Neuronal stem cell (in vitro differentiated cells): ENCODE measurements at regions not wholly inside any gene's neighbourhood (a gene's known extent, or its start where the extent isn't known, plus 50 kb on each side); places are given as distances from the start of the nearest gene placed in this dataset.

Experiments
- DNase-seq: peaks from one replicate; pipeline ENCODE4 v3.0.0-alpha.2; 2013; ENCODE audit warnings: low spot score
- H2AFZ ChIP-seq: one replicate; pipeline ENCODE4 v1.6.1; 2013; ENCODE audit warnings: mild to moderate bottlenecking, low read length, inconsistent platforms
- H2AK5ac ChIP-seq: 2 replicates; pipeline ENCODE4 v1.6.1; 2013; ENCODE audit warnings: low read depth, mild to moderate bottlenecking, inconsistent platforms, low read length, moderate library complexity, mixed read lengths
- H2BK120ac ChIP-seq: 2 replicates; pipeline ENCODE4 v1.6.1; 2013; ENCODE audit warnings: low read depth, mild to moderate bottlenecking, inconsistent platforms, low read length, moderate library complexity, mixed read lengths
- H2BK12ac ChIP-seq: one replicate; pipeline ENCODE4 v1.6.1; 2013; ENCODE audit warnings: low read length, inconsistent platforms
- H2BK15ac ChIP-seq: 2 replicates; pipeline ENCODE4 v1.6.1; 2013; ENCODE audit warnings: mild to moderate bottlenecking, low read length, inconsistent platforms, mixed read lengths
- H2BK5ac ChIP-seq: one replicate; pipeline ENCODE4 v1.6.1; 2013; ENCODE audit warnings: inconsistent platforms, mild to moderate bottlenecking, low read length, moderate library complexity
- H3K14ac ChIP-seq: one replicate; pipeline ENCODE4 v1.6.1; 2013; ENCODE audit warnings: low read length, inconsistent platforms
- H3K18ac ChIP-seq: 2 replicates; pipeline ENCODE4 v1.6.1; 2013; ENCODE audit warnings: low read length, inconsistent platforms
- H3K23ac ChIP-seq: 2 replicates; pipeline ENCODE4 v1.6.1; 2013; ENCODE audit warnings: low read depth, mild to moderate bottlenecking, mixed read lengths, low read length, inconsistent platforms; ENCODE audit not compliant: poor library complexity
- H3K27ac ChIP-seq: replicated peaks from 3 replicates; pipeline ENCODE4 v1.5.1; 2013; ENCODE audit warnings: low read length, inconsistent platforms
- H3K27me3 ChIP-seq, 3 experiments: 2 replicates each; pipeline ENCODE4 v1.6.1; 2013; ENCODE audit warnings: low read length in 3 of 3, mild to moderate bottlenecking in 2 of 3, inconsistent platforms in 1 of 3, low read depth in 1 of 3, mixed read lengths in 1 of 3, moderate library complexity in 1 of 3; ENCODE audit not compliant: control insufficient read depth in 3 of 3, insufficient read depth in 3 of 3
- H3K36me3 ChIP-seq, 2 donors: replicated peaks in 1 of 2; 2 replicates each; pipeline ENCODE4 v1.6.1; 2013; ENCODE audit warnings: low read length in 2 of 2; ENCODE audit not compliant: control insufficient read depth in 2 of 2, insufficient read depth in 2 of 2
- H3K4ac ChIP-seq: 2 replicates; pipeline ENCODE4 v1.6.1; 2013; ENCODE audit warnings: inconsistent platforms, mild to moderate bottlenecking, low read length, moderate library complexity
- H3K4me1 ChIP-seq, 2 donors: 1 replicate in 1 of 2; 2 replicates in 1 of 2; pipeline ENCODE4 v1.6.1; 2013; ENCODE audit warnings: low read length in 2 of 2, low read depth in 1 of 2; ENCODE audit not compliant: control insufficient read depth in 2 of 2, insufficient read depth in 1 of 2
- H3K4me2 ChIP-seq: one replicate; pipeline ENCODE4 v1.6.1; 2013; ENCODE audit warnings: mild to moderate bottlenecking, low read length, inconsistent platforms; ENCODE audit not compliant: insufficient read depth, poor library complexity, severe bottlenecking
- H3K4me3 ChIP-seq, 2 donors: 2 replicates each; pipeline ENCODE4 v1.5.1; 2013; ENCODE audit warnings: low read length in 2 of 2, mild to moderate bottlenecking in 2 of 2, inconsistent platforms in 1 of 2, moderate library complexity in 1 of 2
- H3K79me1 ChIP-seq: one replicate; pipeline ENCODE4 v1.6.1; 2013; ENCODE audit warnings: low read depth, mild to moderate bottlenecking, inconsistent platforms, low read length, moderate library complexity
- H3K9ac ChIP-seq: one replicate; pipeline ENCODE4 v1.6.1; 2013; ENCODE audit warnings: mild to moderate bottlenecking, low read depth, low read length, inconsistent platforms; ENCODE audit not compliant: poor library complexity
- H3K9me3 ChIP-seq, 2 donors: replicated peaks in 1 of 2; 2 replicates each; pipeline versions ENCODE3 to v1.6.1; 2013; ENCODE audit warnings: low read length in 2 of 2, mild to moderate bottlenecking in 2 of 2, inconsistent platforms in 1 of 2, low read depth in 1 of 2, mixed read lengths in 1 of 2, moderate library complexity in 1 of 2; ENCODE audit not compliant: control insufficient read depth in 2 of 2, insufficient read depth in 1 of 2
- H4K8ac ChIP-seq: one replicate; pipeline ENCODE4 v1.6.1; 2013; ENCODE audit warnings: low read depth, mild to moderate bottlenecking, inconsistent platforms, low read length, moderate library complexity
- H4K91ac ChIP-seq: one replicate; pipeline ENCODE4 v1.6.1; 2013; ENCODE audit warnings: low read length, low read depth, mild to moderate bottlenecking, inconsistent platforms; ENCODE audit not compliant: poor library complexity
- WGBS, 2 donors: extraction: QIAGEN DNeasy Blood & Tissue Kit; methylation state at CpG; one replicate each; pipeline ENCODE4 v1.1.7; 2013; ENCODE audit warnings: missing lambda C conversion rate in 2 of 2, mixed read lengths in 1 of 2; ENCODE audit not compliant: insufficient read length in 2 of 2, insufficient replicate concordance in 1 of 2; ENCODE audit errors: extremely low coverage in 2 of 2; 5-methylcytosine and 5-hydroxymethylcytosine counted together

- Histone ChIP-seq H3K27me3 (no peaks in the 10 kb centered on the region), H3K14ac (no peak overlapping the region), H3K27ac (no peak overlapping the region), H3K4me2 (no peak overlapping the region), H3K4ac (no peak overlapping the region), H3K23ac (no peak overlapping the region), H3K9ac (no peak overlapping the region), H3K4me1 (no peaks in the 10 kb centered on the region), H2BK12ac (no peak overlapping the region), H3K79me1 (no peaks in the 10 kb centered on the region), H2AK5ac (no peak overlapping the region), H2BK5ac (no peak overlapping the region), H2AFZ (no peak overlapping the region), H4K91ac (no peak overlapping the region), H3K4me3 (no peak overlapping the region), H3K36me3 (no peaks in the 10 kb centered on the region), H3K18ac (no peak overlapping the region), H2BK15ac (no peak overlapping the region), H4K8ac (no peak overlapping the region), H2BK120ac (no peak overlapping the region), H3K9me3 (no peaks in the 10 kb centered on the region)
- no CpG with 5 or more reads among the region's 2 CpGs for WGBS, 2 donors
- DNase-seq = no peak
These were observed 117.3 kb upstream of the CDK6 start for GRCh38 chr7:92953657-92954056.

- Histone ChIP-seq H2AK5ac (no peak overlapping the region), H3K4me2 (no peak overlapping the region), H3K27me3 (peaks cover 0 to 6% (median 0%) of the 10 kb centered on the region in 3 experiments), H3K27ac (no peak overlapping the region), H2BK5ac (no peak overlapping the region), H4K8ac (no peak overlapping the region), H2BK15ac (no peak overlapping the region), H3K9ac (no peak overlapping the region), H3K79me1 (no peaks in the 10 kb centered on the region), H3K4me1 (no peaks in the 10 kb centered on the region), H3K9me3 (no peaks in the 10 kb centered on the region), H3K4me3 (no peak overlapping the region), H2BK12ac (no peak overlapping the region), H2BK120ac (no peak overlapping the region), H3K4ac (no peak overlapping the region), H2AFZ (no peak overlapping the region), H3K18ac (no peak overlapping the region), H4K91ac (no peak overlapping the region), H3K23ac (no peak overlapping the region), H3K14ac (no peak overlapping the region), H3K36me3 (no peaks in the 10 kb centered on the region)
- WGBS, 2 donors = no CpG with 5 or more reads among the region's 1 CpG
- DNase-seq = no peak
These were observed 113.4 kb upstream of the CDK6 start for GRCh38 chr7:92949748-92950147.

GRCh38 chr7:92945840-92946239 lies 109.5 kb upstream of the CDK6 start:
- Histone ChIP-seq H3K36me3 (no peaks in the 10 kb centered on the region), H3K79me1 (no peaks in the 10 kb centered on the region), H3K14ac (no peak overlapping the region), H2BK120ac (no peak overlapping the region), H3K27ac (no peak overlapping the region), H3K27me3 (peaks cover 0 to 6% (median 0%) of the 10 kb centered on the region in 3 experiments), H3K4me1 (no peaks in the 10 kb centered on the region), H4K8ac (no peak overlapping the region), H3K23ac (no peak overlapping the region), H3K4ac (no peak overlapping the region), H4K91ac (no peak overlapping the region), H3K4me3 (no peak overlapping the region), H2BK12ac (no peak overlapping the region), H3K9me3 (no peaks in the 10 kb centered on the region), H2BK5ac (no peak overlapping the region), H2AFZ (no peak overlapping the region), H3K18ac (no peak overlapping the region), H3K4me2 (no peak overlapping the region), H3K9ac (no peak overlapping the region), H2AK5ac (no peak overlapping the region), H2BK15ac (no peak overlapping the region)
- no CpG with 5 or more reads among the region's 4 CpGs for WGBS, 2 donors
- DNase-seq = no peak

- Histone ChIP-seq H2BK120ac (no peak overlapping the region), H2BK5ac (no peak overlapping the region), H3K14ac (no peak overlapping the region), H2AK5ac (no peak overlapping the region), H3K4ac (no peak overlapping the region), H3K79me1 (no peaks in the 10 kb centered on the region), H2AFZ (no peak overlapping the region), H3K4me1 (no peaks in the 10 kb centered on the region), H2BK15ac (no peak overlapping the region), H3K36me3 (no peaks in the 10 kb centered on the region), H3K27ac (no peak overlapping the region), H4K91ac (no peak overlapping the region), H3K18ac (no peak overlapping the region), H3K4me2 (no peak overlapping the region), H3K23ac (no peak overlapping the region), H3K9ac (no peak overlapping the region), H3K27me3 (peaks cover 0 to 6% (median 0%) of the 10 kb centered on the region in 3 experiments), H3K9me3 (peaks cover 5 to 8% of the 10 kb centered on the region in 2 donors), H4K8ac (no peak overlapping the region), H3K4me3 (no peak overlapping the region), H2BK12ac (no peak overlapping the region)
- DNase-seq = no peak
- no CpG with 5 or more reads among the region's 6 CpGs for WGBS, 2 donors
These were observed 108.3 kb upstream of the CDK6 start for GRCh38 chr7:92944633-92945032.
